ENCODE measurements at regions not wholly inside any gene's neighbourhood (a gene's known extent, or its start where the extent isn't known, plus 50 kb on each side); places are given as distances from the start of the nearest gene placed in this dataset.

GRCh38 chr13:79901336-79901735 lies 420.4 kb downstream of the NDFIP2 start:
- peaks cover 33% of the 10 kb centered on the region for H3K4me1 ChIP-seq (ENCODE audit: insufficient read depth, low read length, poor library complexity, severe bottlenecking)
- no peak overlapping the region for H3K27ac ChIP-seq (ENCODE audit: low read depth, low read length, poor library complexity, severe bottlenecking)
- no peak for TF ChIP-seq EZH2 (IDR thresholded peaks at IDR 0.05; ENCODE audit: borderline replicate concordance, low read depth, low read length, poor library complexity, severe bottlenecking)
- TF ChIP-seq CTCF (conservative IDR thresholded peaks at IDR 0.05; ENCODE audit: low read depth, low read length) = peak; percentile 58
- H3K27me3 ChIP-seq (replicated peaks; ENCODE audit: insufficient read depth, low read depth, low read length, poor library complexity) = no peaks in the 10 kb centered on the region
- H3K4me3 ChIP-seq (ENCODE audit: low read depth, low read length, poor library complexity, severe bottlenecking) = no peak overlapping the region
- POLR2A ChIA-PET (ENCODE audit: low non-redundant PET) = no interaction called here
- DNase-seq (ENCODE audit: low spot score) = peak; percentile 93
- no TSS peak for BruUV-seq (replicated peaks)
- H3K36me3 ChIP-seq (ENCODE audit: insufficient read depth, low read length, poor library complexity, severe bottlenecking) = no peaks in the 10 kb centered on the region
- CTCF ChIA-PET = interaction anchor here (0.6 to 1.5 kb wide), 2 partner anchors 303 to 440 kb away, joined by 3 to 5 read pairs; partner anchors contain the start of gene SPRY2
- no peaks in the 10 kb centered on the region for H3K9me3 ChIP-seq (ENCODE audit: low read depth, low read length, poor library complexity, severe bottlenecking)
- intact Hi-C loops (cut with micrococcal nuclease; ENCODE audit: unreplicated experiment) = loop anchor here (2.0 to 10.0 kb wide), 5 partner anchors 94 to 1113 kb away; partner anchors contain the start of gene SPRY2

GRCh38 chr13:79900356-79900755 lies 419.4 kb downstream of the NDFIP2 start:
- Histone ChIP-seq H3K4me3 (ENCODE audit: low read depth, low read length, poor library complexity, severe bottlenecking) (no peak overlapping the region), H3K27me3 (replicated peaks; ENCODE audit: insufficient read depth, low read depth, low read length, poor library complexity) (no peaks in the 10 kb centered on the region), H3K9me3 (ENCODE audit: low read depth, low read length, poor library complexity, severe bottlenecking) (no peaks in the 10 kb centered on the region), H3K36me3 (ENCODE audit: insufficient read depth, low read length, poor library complexity, severe bottlenecking) (no peaks in the 10 kb centered on the region), H3K4me1 (ENCODE audit: insufficient read depth, low read length, poor library complexity, severe bottlenecking) (peaks cover 33% of the 10 kb centered on the region), H3K27ac (ENCODE audit: low read depth, low read length, poor library complexity, severe bottlenecking) (no peak overlapping the region)
- DNase-seq (ENCODE audit: low spot score) = no peak
- POLR2A ChIA-PET (ENCODE audit: low non-redundant PET) = no interaction called here
- intact Hi-C loops (cut with micrococcal nuclease; ENCODE audit: unreplicated experiment) = loop anchor here (2.0 to 10.0 kb wide), 5 partner anchors 93 to 1114 kb away; partner anchors contain the start of gene SPRY2
- CTCF ChIA-PET = interaction anchor here (0.6 kb wide), 1 partner anchor 171 kb away, joined by 5 read pairs; no protein-coding TSS in a partner anchor
- BruUV-seq (replicated peaks) = no TSS peak
- TF ChIP-seq EZH2 (IDR thresholded peaks at IDR 0.05; ENCODE audit: borderline replicate concordance, low read depth, low read length, poor library complexity, severe bottlenecking) (no peak), CTCF (conservative IDR thresholded peaks at IDR 0.05; ENCODE audit: low read depth, low read length) (no peak)

GRCh38 chr13:79898996-79899395 lies 418.0 kb downstream of the NDFIP2 start:
- H3K36me3 ChIP-seq (ENCODE audit: insufficient read depth, low read length, poor library complexity, severe bottlenecking) = no peaks in the 10 kb centered on the region
- H3K4me3 ChIP-seq (ENCODE audit: low read depth, low read length, poor library complexity, severe bottlenecking) = no peak overlapping the region
- H3K27me3 ChIP-seq (replicated peaks; ENCODE audit: insufficient read depth, low read depth, low read length, poor library complexity) = no peaks in the 10 kb centered on the region
- intact Hi-C loops (cut with micrococcal nuclease; ENCODE audit: unreplicated experiment) = loop anchor here (5.0 kb wide), 1 partner anchor 183 kb away; no protein-coding TSS in a partner anchor
- POLR2A ChIA-PET (ENCODE audit: low non-redundant PET) = no interaction called here
- peaks cover 33% of the 10 kb centered on the region for H3K4me1 ChIP-seq (ENCODE audit: insufficient read depth, low read length, poor library complexity, severe bottlenecking)
- H3K9me3 ChIP-seq (ENCODE audit: low read depth, low read length, poor library complexity, severe bottlenecking) = no peaks in the 10 kb centered on the region
- no peak overlapping the region for H3K27ac ChIP-seq (ENCODE audit: low read depth, low read length, poor library complexity, severe bottlenecking)
- CTCF ChIA-PET = no interaction called here
- no peak for TF ChIP-seq CTCF (conservative IDR thresholded peaks at IDR 0.05; ENCODE audit: low read depth, low read length)
- no peak for TF ChIP-seq EZH2 (IDR thresholded peaks at IDR 0.05; ENCODE audit: borderline replicate concordance, low read depth, low read length, poor library complexity, severe bottlenecking)
- DNase-seq (ENCODE audit: low spot score) = no peak
- no TSS peak for BruUV-seq (replicated peaks)
